ENCODE measurements at regions not wholly inside any gene's neighbourhood (a gene's known extent, or its start where the extent isn't known, plus 50 kb on each side); places are given as distances from the start of the nearest gene placed in this dataset.

- no peak for TF ChIP-seq ZNF462 (CRISPR knock-in tag; IDR thresholded peaks at IDR 0.05)
- TF ChIP-seq EZH2phosphoT487 (IDR thresholded peaks at IDR 0.05; ENCODE audit: unreplicated experiment), result no peak
- no peak for TF ChIP-seq CTCF (conservative IDR thresholded peaks at IDR 0.05; ENCODE audit: low read depth in 2 of 2)
- no peak for TF ChIP-seq STAT1 (IDR thresholded peaks at IDR 0.05; ENCODE audit: unreplicated experiment)
Measured at GRCh38 chr4:28232376-28232775, 1371.7 kb downstream of the STIM2 start (continued).

- no peaks in the 10 kb centered on the region for H3F3A ChIP-seq (replicated peaks; ENCODE audit: low read depth)
- H3K27ac ChIP-seq (ENCODE audit: low read depth), result no peak overlapping the region
- Mint-ChIP-seq H3K4me1 (peaks cover 15% of the 10 kb centered on the region; the same call in 2 of the 3 replicates), H3K27me3 (ENCODE audit: insufficient read depth, low read depth, poor library complexity) (no peaks in the 10 kb centered on the region), H3K36me3 (ENCODE audit: low read depth) (no peaks in the 10 kb centered on the region), H3K27ac (no peak overlapping the region), H3K9me3 (no peaks in the 10 kb centered on the region), H3K4me3 (no peak overlapping the region)
- H3K79me2 ChIP-seq (replicated peaks; ENCODE audit: insufficient read depth), result no peaks in the 10 kb centered on the region
- H4K20me1 ChIP-seq (replicated peaks; ENCODE audit: insufficient read depth), result no peaks in the 10 kb centered on the region
- no peak for ATAC-seq
- H3K36me3 ChIP-seq (ENCODE audit: insufficient read depth), result no peaks in the 10 kb centered on the region
- H2AFZ ChIP-seq, result no peak overlapping the region
- H3K9me2 ChIP-seq (ENCODE audit: insufficient read depth), result 0 out of 2 replicates have a peak, but pooled peaks cover 2% of the 10 kb centered on the region
- no peak overlapping the region for H3K4me2 ChIP-seq
- DNase-seq (ENCODE audit: low spot score), result no peak
- H3K27me3 ChIP-seq (ENCODE audit: insufficient read depth), result no peaks in the 10 kb centered on the region
- H3K4me1 ChIP-seq (ENCODE audit: insufficient read depth), result peaks cover 32% of the 10 kb centered on the region
- no peak overlapping the region for H3K4me3 ChIP-seq
- TF ChIP-seq ZNF331 (CRISPR knock-in tag; IDR thresholded peaks at IDR 0.05; ENCODE audit: low read depth) (no peak), ZNF114 (CRISPR knock-in tag; IDR thresholded peaks at IDR 0.05) (no peak), CREB1 (CRISPR knock-in tag; IDR thresholded peaks at IDR 0.05; ENCODE audit: low read depth) (no peak), NANOG (IDR thresholded peaks at IDR 0.05; ENCODE audit: borderline replicate concordance) (no peak), STAT1 (IDR thresholded peaks at IDR 0.05; ENCODE audit: unreplicated experiment) (no peak), ZNF462 (CRISPR knock-in tag; IDR thresholded peaks at IDR 0.05) (no peak), EZH2phosphoT487 (IDR thresholded peaks at IDR 0.05; ENCODE audit: unreplicated experiment) (no peak)
Measured at GRCh38 chr4:28232951-28233350, 1372.3 kb downstream of the STIM2 start.
